SKM-1 treated with dmso at 0.1 percent for 144 hours (cell line): ENCODE measurements at regions not wholly inside any gene's neighbourhood (a gene's known extent, or its start where the extent isn't known, plus 50 kb on each side); places are given as distances from the start of the nearest gene placed in this dataset.

ENCODE experiments used
- DNase-seq: peaks from one replicate; lab custom pipeline; 2025; ENCODE audit not compliant: unreplicated experiment; lab: John Stamatoyannopoulos, UW

- no peak for DNase-seq
These were observed 125.1 kb upstream of the ITGA4 start for GRCh38 chr2:181332044-181332605.

GRCh38 chr2:181334158-181334826 lies 122.9 kb upstream of the ITGA4 start:
- no peak for DNase-seq

- no peak for DNase-seq
These were observed 116.3 kb upstream of the ITGA4 start for GRCh38 chr2:181340891-181341290.

GRCh38 chr2:181341855-181342600 lies 115.2 kb upstream of the ITGA4 start:
- DNase-seq, result no peak

GRCh38 chr2:181348107-181348837 lies 108.9 kb upstream of the ITGA4 start:
- DNase-seq, result no peak

GRCh38 chr2:181352158-181352557 lies 105.0 kb upstream of the ITGA4 start:
- DNase-seq, result no peak

- no peak for DNase-seq
These were observed 102.6 kb upstream of the ITGA4 start for GRCh38 chr2:181354626-181355025.

- DNase-seq, result no peak
These were observed 100.6 kb upstream of the ITGA4 start for GRCh38 chr2:181356526-181357130.

GRCh38 chr2:181357979-181358378 lies 99.2 kb upstream of the ITGA4 start:
- no peak for DNase-seq

GRCh38 chr2:181362561-181362960 lies 94.6 kb upstream of the ITGA4 start:
- no peak for DNase-seq

- DNase-seq, result peak; percentile 24
These were observed 94.0 kb upstream of the ITGA4 start for GRCh38 chr2:181363164-181363563.

GRCh38 chr2:181364492-181365170 lies 92.6 kb upstream of the ITGA4 start:
- DNase-seq, result peak; percentile 2

GRCh38 chr2:181366675-181367175 lies 90.5 kb upstream of the ITGA4 start:
- no peak for DNase-seq

- no peak for DNase-seq
These were observed 89.8 kb upstream of the ITGA4 start for GRCh38 chr2:181367411-181367810.

GRCh38 chr2:181367906-181368435 lies 89.2 kb upstream of the ITGA4 start:
- DNase-seq, result no peak

- no peak for DNase-seq
These were observed 87.1 kb upstream of the ITGA4 start for GRCh38 chr2:181370126-181370525.

- DNase-seq, result no peak
These were observed 86.0 kb upstream of the ITGA4 start for GRCh38 chr2:181371195-181371594.

- DNase-seq, result no peak
These were observed 85.2 kb upstream of the ITGA4 start for GRCh38 chr2:181371782-181372645.

- DNase-seq, result no peak
These were observed 84.5 kb upstream of the ITGA4 start for GRCh38 chr2:181372646-181373040.
